Stimulated activated naive CD8-positive, alpha-beta T cell treated with anti-CD3 and anti-CD28 coated beads, Interleukin-15, amount 100 ng/mL, for 72 hours (primary cell): ENCODE measurements at regions not wholly inside any gene's neighbourhood (a gene's known extent, or its start where the extent isn't known, plus 50 kb on each side); places are given as distances from the start of the nearest gene placed in this dataset.
A peak's percentile ranks its signal among the peaks of the same experiment; 100 is the strongest.

ENCODE experiments used
- ATAC-seq: fragments of 150-1000 bp; cut with Tn5 transposase; 2 replicates; pipeline ENCODE4 v1.10.0; 2021; ENCODE audit warnings: mild to moderate bottlenecking, moderate library complexity
- DNase-seq, 2 donors: peaks; one replicate each; pipeline ENCODE4 v3.0.0; 2021 to 2022
- H3K27ac Mint-ChIP-seq, 2 donors: one replicate each; pipeline ENCODE4 v1.8.0; 2022; ENCODE audit warnings: mild to moderate bottlenecking in 2 of 2, mixed read lengths in 2 of 2, moderate library complexity in 2 of 2
- H3K27me3 Mint-ChIP-seq: one replicate; pipeline ENCODE4 v1.8.0; 2022; ENCODE audit warnings: mixed read lengths
- H3K4me1 Mint-ChIP-seq: one replicate; pipeline ENCODE4 v1.8.0; 2022; ENCODE audit warnings: mild to moderate bottlenecking, mixed read lengths
- H3K4me3 Mint-ChIP-seq, 2 donors: one replicate each; pipeline ENCODE4 v1.8.0; 2022; ENCODE audit warnings: mild to moderate bottlenecking in 2 of 2, mixed read lengths in 2 of 2, moderate library complexity in 1 of 2
- H3K9me3 Mint-ChIP-seq, 2 donors: one replicate each; pipeline ENCODE4 v1.8.0; 2022; ENCODE audit warnings: mixed read lengths in 2 of 2

GRCh38 chr13:22118158-22118557 is 447.3 kb downstream of the FGF9 start:
- Mint-ChIP-seq H3K27ac (no peak overlapping the region), H3K27me3 (no peaks in the 10 kb centered on the region), H3K4me3 (no peak overlapping the region), H3K9me3 (peaks cover 10 to 20% of the 10 kb centered on the region in 2 donors), H3K4me1 (peaks cover 80% of the 10 kb centered on the region)
- no peak for DNase-seq
- no peak for ATAC-seq

GRCh38 chr13:22120646-22121045 is 449.8 kb downstream of the FGF9 start:
- ATAC-seq, result no peak
- Mint-ChIP-seq H3K27ac (no peak overlapping the region), H3K4me3 (no peak overlapping the region), H3K9me3 (peaks cover 0 to 9% of the 10 kb centered on the region in 2 donors), H3K27me3 (no peaks in the 10 kb centered on the region), H3K4me1 (peaks cover 71% of the 10 kb centered on the region)
- DNase-seq, result no peak

- Mint-ChIP-seq H3K4me3 (no peak overlapping the region), H3K27me3 (no peaks in the 10 kb centered on the region), H3K4me1 (peaks cover 71% of the 10 kb centered on the region), H3K9me3 (peaks cover 0 to 9% of the 10 kb centered on the region in 2 donors), H3K27ac (no peak overlapping the region)
- no peak for DNase-seq
- no peak for ATAC-seq
Observed at GRCh38 chr13:22121146-22121739, 450.4 kb downstream of the FGF9 start.

- peaks cover 59% of the 10 kb centered on the region for H3K4me1 Mint-ChIP-seq
- H3K9me3 Mint-ChIP-seq, result peaks cover 8 to 17% of the 10 kb centered on the region in 2 donors
- H3K4me3 Mint-ChIP-seq, result peak overlapping the region; percentile 51
- peak in 1 of 2 donors; percentile 11 for DNase-seq
- ATAC-seq, result peak; percentile 96
- no peaks in the 10 kb centered on the region for H3K27me3 Mint-ChIP-seq
- peak overlapping the region in 1 of 2 donors; percentile 23 for H3K27ac Mint-ChIP-seq
Observed at GRCh38 chr13:22126433-22127021, 455.7 kb downstream of the FGF9 start.

- H3K9me3 Mint-ChIP-seq, result peaks cover 8 to 17% of the 10 kb centered on the region in 2 donors
- peak overlapping the region in 1 of 2 donors; percentile 2 for H3K27ac Mint-ChIP-seq
- peaks cover 49% of the 10 kb centered on the region for H3K4me1 Mint-ChIP-seq
- H3K4me3 Mint-ChIP-seq, result peak overlapping the region in 1 of 2 donors; percentile 44
- ATAC-seq (peak; percentile 32), DNase-seq (no peak)
- H3K27me3 Mint-ChIP-seq, result no peaks in the 10 kb centered on the region
Observed at GRCh38 chr13:22127277-22128164, 456.6 kb downstream of the FGF9 start.

GRCh38 chr13:22128441-22129408 is 457.9 kb downstream of the FGF9 start:
- no peak overlapping the region for H3K4me3 Mint-ChIP-seq
- peaks cover 8 to 17% of the 10 kb centered on the region in 2 donors for H3K9me3 Mint-ChIP-seq
- ATAC-seq (no peak), DNase-seq (no peak)
- H3K27me3 Mint-ChIP-seq, result no peaks in the 10 kb centered on the region
- H3K4me1 Mint-ChIP-seq, result peaks cover 49% of the 10 kb centered on the region
- no peak overlapping the region for H3K27ac Mint-ChIP-seq

- Mint-ChIP-seq H3K27me3 (no peaks in the 10 kb centered on the region), H3K4me1 (peaks cover 37% of the 10 kb centered on the region), H3K9me3 (peaks cover 8 to 17% of the 10 kb centered on the region in 2 donors), H3K4me3 (no peak overlapping the region), H3K27ac (no peak overlapping the region)
- DNase-seq (no peak), ATAC-seq (no peak)
Observed at GRCh38 chr13:22130254-22130653, 459.4 kb downstream of the FGF9 start.

GRCh38 chr13:22134261-22134660 is 463.4 kb downstream of the FGF9 start:
- Mint-ChIP-seq H3K4me1 (peaks cover 37% of the 10 kb centered on the region), H3K27me3 (no peaks in the 10 kb centered on the region), H3K4me3 (no peak overlapping the region), H3K27ac (no peak overlapping the region), H3K9me3 (peaks cover 5 to 11% of the 10 kb centered on the region in 2 donors)
- DNase-seq (no peak), ATAC-seq (no peak)

GRCh38 chr13:22135446-22135845 is 464.6 kb downstream of the FGF9 start:
- Mint-ChIP-seq H3K9me3 (no peaks in the 10 kb centered on the region), H3K4me3 (no peak overlapping the region), H3K27ac (no peak overlapping the region), H3K27me3 (no peaks in the 10 kb centered on the region), H3K4me1 (peaks cover 33% of the 10 kb centered on the region)
- DNase-seq (no peak), ATAC-seq (no peak)

- DNase-seq (no peak), ATAC-seq (no peak)
- no peaks in the 10 kb centered on the region for H3K9me3 Mint-ChIP-seq
- no peak overlapping the region for H3K4me3 Mint-ChIP-seq
- H3K27ac Mint-ChIP-seq, result no peak overlapping the region
- peaks cover 53% of the 10 kb centered on the region for H3K4me1 Mint-ChIP-seq
- no peaks in the 10 kb centered on the region for H3K27me3 Mint-ChIP-seq
Observed at GRCh38 chr13:22137361-22138050, 466.6 kb downstream of the FGF9 start.

GRCh38 chr13:22138947-22139346 is 468.1 kb downstream of the FGF9 start:
- no peaks in the 10 kb centered on the region for H3K27me3 Mint-ChIP-seq
- H3K4me3 Mint-ChIP-seq, result no peak overlapping the region
- no peak for DNase-seq
- no peaks in the 10 kb centered on the region for H3K9me3 Mint-ChIP-seq
- ATAC-seq, result no peak
- peaks cover 60% of the 10 kb centered on the region for H3K4me1 Mint-ChIP-seq
- no peak overlapping the region for H3K27ac Mint-ChIP-seq

- H3K27ac Mint-ChIP-seq, result no peak overlapping the region
- H3K4me3 Mint-ChIP-seq, result no peak overlapping the region
- no peak for DNase-seq
- no peaks in the 10 kb centered on the region for H3K27me3 Mint-ChIP-seq
- H3K9me3 Mint-ChIP-seq, result peaks cover 0 to 5% of the 10 kb centered on the region in 2 donors
- peak; percentile 64 for ATAC-seq
- H3K4me1 Mint-ChIP-seq, result peaks cover 49% of the 10 kb centered on the region
Observed at GRCh38 chr13:22141716-22142115, 470.8 kb downstream of the FGF9 start.

- no peak overlapping the region for H3K27ac Mint-ChIP-seq
- H3K4me3 Mint-ChIP-seq, result no peak overlapping the region
- ATAC-seq (no peak), DNase-seq (no peak)
- peaks cover 42% of the 10 kb centered on the region for H3K4me1 Mint-ChIP-seq
- no peaks in the 10 kb centered on the region for H3K27me3 Mint-ChIP-seq
- peaks cover 9 to 13% of the 10 kb centered on the region in 2 donors for H3K9me3 Mint-ChIP-seq
Observed at GRCh38 chr13:22143671-22144070, 472.8 kb downstream of the FGF9 start.

- ATAC-seq (no peak), DNase-seq (no peak)
- Mint-ChIP-seq H3K27me3 (no peaks in the 10 kb centered on the region), H3K27ac (peak overlapping the region in 1 of 2 donors; percentile 37), H3K9me3 (peaks cover 10 to 18% of the 10 kb centered on the region in 2 donors), H3K4me1 (peaks cover 37% of the 10 kb centered on the region), H3K4me3 (no peak overlapping the region)
Observed at GRCh38 chr13:22144806-22145205, 473.9 kb downstream of the FGF9 start.
